ACHN (cell line): ENCODE measurements at regions not wholly inside any gene's neighbourhood (a gene's known extent, or its start where the extent isn't known, plus 50 kb on each side); places are given as distances from the start of the nearest gene placed in this dataset.

Experiments used
- DNase-seq: peaks from one replicate; pipeline ENCODE4 v3.0.0-alpha.2; 2015
- in situ Hi-C: cut with HindIII; loops from 2 replicates; pipeline ENCODE4 v1.10.0; 2017; ENCODE audit warnings: low sequenced_read_pairs, low pct_ligation_motif_present, low pct_unique_long_range_greater_than_20kb

DNA sequence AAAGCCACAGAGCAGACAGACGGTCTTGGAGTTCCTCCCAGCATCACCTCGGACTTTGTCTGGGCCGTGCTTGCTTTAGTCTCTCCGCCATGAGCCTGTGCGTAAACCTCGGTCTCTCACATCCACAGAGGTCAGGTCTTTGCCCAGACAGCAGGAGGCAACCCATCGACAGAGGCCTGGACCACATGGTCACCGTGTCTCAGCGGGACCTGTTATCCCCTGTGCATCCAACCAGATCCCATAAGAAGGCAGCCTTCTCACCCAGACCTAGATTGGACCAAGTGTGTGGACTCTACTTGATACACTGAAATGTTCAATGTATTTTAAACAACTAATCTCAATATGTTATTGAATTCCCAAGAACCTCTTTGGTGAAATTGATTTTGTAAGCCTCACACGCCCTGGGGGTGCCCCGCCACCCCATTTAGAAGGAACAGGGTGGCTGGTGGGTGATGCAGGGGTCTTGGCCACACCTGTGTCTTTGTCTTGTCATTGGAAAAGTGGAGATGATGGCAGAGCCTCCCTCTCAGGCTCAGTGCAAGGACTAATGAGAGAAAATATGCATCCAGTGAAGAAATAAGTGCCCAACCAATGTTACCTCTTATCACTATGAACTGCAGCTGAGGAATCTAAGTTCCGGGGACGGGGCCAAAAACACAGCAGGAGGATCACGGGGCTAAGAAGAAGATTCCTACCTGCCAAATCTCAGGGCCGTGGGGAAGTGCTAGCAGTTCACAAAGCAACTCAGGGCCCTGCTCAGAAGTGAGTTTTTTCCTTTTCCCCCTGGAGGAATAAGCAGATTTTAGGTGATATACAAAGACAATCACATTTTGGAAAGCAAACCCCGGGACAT lies 101.6 kb upstream of the BACE2 start:
- DNase-seq: no peak
- in situ Hi-C loops: no loop called here

- DNase-seq: no peak
- in situ Hi-C loops: no loop called here
These were observed 100.3 kb upstream of the BACE2 start for GRCh38 chr21:41067709-41068108.

- DNase-seq: no peak
- in situ Hi-C loops: no loop called here
These were observed 99.5 kb upstream of the BACE2 start for GRCh38 chr21:41068496-41068895.

DNA sequence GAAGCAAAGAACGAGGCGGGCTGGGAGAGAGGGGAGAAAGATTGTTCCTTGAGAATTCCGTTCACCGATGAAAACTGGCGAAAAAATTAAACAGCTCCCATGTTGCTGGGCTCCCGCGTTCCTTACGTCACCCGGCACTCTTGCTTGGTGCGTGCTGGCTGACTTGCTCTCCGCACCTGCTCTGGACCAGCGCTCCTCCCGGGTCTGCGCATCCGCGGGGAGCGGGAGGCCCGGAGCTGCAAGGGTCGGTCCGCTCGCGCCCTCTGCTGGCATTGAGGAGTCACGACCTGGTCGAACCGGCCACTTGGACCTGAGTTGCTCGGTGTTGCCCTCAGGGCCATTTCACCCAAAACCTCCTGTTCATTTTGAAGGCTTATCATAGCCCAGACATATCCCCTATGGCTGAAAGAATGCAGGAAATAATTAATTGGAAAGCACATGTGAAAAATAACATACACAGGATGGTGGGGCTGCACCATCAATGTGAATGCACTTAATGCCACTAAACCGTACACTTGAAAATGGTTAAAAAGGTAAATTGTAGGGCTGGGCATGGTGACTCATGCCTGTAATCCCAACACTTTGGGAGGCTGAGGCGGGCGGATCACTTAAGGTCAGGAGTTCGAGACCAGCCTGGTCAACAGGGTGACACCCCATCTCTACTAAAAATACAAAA lies 98.9 kb upstream of the BACE2 start:
- in situ Hi-C loops: no loop called here
- DNase-seq: peak; percentile 56

DNA sequence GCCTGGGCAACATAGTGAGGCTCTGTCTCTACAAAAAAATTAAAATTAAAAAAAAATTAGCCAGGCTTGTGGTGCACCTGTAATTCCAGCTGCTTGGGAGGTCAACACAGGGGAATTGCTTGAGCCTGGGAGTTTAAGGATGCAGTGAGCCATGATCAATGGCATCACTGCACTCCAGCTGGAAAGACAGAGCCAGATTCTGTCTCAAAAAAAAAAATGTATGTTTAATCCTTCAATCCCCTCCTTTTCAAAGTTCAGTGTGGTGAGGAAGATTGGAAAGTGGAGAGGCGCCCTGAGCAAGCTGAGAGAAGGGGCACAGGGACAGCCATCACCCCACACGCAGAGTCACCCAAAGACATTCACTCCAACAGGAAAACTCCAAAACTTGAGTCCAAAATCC lies 97.7 kb upstream of the BACE2 start:
- no peak for DNase-seq
- in situ Hi-C loops: no loop called here

- in situ Hi-C loops: no loop called here
- peak; percentile 4 for DNase-seq
These were observed 96.4 kb upstream of the BACE2 start for GRCh38 chr21:41071258-41072171.

DNA sequence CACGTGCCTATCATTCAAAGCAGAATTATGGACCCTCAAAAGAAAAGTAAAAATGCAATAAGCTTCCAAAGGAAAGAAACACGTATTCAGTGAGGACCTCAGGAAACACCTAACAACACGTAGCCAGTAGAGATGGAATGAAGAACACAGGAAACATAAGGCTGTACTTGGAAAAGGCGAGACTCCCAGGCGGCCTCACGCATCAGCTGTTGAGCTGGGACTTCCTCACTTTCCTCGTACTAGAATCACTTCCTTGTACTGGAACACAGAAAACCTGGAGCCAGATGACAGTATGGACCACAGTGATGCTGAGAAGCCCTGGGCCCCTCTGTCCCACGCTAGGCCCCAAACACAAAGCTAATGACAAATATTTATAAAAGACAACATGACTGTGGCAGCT lies 94.4 kb upstream of the BACE2 start:
- in situ Hi-C loops: no loop called here
- no peak for DNase-seq

DNA sequence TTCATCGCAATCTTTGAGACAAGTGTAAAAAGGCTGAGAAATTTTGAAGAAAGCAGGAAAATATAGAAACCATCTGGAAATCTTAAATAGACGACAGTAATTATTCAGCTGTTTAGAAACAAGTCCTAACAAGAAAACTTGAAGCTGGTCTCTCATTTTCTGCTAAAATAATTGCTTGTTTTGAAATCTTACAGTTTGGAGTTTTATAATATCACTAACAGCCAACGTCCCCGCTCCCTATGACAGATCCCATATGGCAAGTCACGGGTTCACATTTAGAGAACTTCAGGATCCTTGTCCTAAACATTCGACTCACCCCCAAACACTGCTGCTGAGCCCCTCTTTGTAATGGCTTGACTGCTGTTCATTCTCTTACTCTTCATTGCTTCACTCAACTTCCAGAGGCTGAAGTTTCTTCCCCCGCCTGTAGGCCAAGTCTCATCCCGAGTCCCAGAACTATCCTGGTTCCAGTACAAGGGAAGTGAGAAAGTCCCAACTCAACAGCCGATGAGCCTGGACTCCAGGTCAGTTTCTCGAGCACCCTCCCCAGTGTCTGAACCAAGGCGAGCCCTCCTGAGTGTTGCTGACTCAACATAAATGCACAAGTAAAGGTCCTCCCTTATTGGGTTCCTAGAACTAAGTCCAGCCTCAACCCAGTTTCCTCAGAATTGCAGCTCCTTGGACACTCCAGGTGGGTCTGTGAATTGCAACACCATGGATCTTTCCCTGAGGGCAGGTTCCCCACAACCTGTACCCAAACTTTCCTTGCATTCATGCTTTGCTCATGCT lies 93.4 kb upstream of the BACE2 start:
- no peak for DNase-seq
- in situ Hi-C loops: no loop called here

DNA sequence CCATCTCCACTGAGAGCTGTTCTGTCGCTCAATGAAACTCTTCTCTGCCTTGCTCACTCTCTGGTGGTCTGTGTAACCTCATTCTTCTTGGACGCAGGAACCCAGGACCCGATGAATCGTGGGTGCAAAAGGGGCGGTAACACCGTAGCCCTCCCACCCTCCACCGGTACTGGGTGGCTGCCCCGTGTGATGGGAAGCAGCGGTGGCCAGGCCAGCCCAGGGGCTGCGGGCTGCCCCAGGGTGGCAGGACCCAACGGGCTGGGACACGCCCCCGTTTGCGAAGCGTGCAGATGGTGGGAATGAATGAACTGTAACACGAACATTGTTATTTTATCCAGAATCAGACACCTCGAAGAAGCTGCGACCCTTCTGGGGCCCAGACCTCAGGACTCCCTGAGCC lies 92.3 kb upstream of the BACE2 start:
- in situ Hi-C loops: no loop called here
- DNase-seq: no peak

GRCh38 chr21:41076064-41076463 lies 91.9 kb upstream of the BACE2 start:
- in situ Hi-C loops: no loop called here
- no peak for DNase-seq

- no peak for DNase-seq
- in situ Hi-C loops: no loop called here
These were observed 88.8 kb upstream of the BACE2 start for GRCh38 chr21:41079159-41079558.

DNA sequence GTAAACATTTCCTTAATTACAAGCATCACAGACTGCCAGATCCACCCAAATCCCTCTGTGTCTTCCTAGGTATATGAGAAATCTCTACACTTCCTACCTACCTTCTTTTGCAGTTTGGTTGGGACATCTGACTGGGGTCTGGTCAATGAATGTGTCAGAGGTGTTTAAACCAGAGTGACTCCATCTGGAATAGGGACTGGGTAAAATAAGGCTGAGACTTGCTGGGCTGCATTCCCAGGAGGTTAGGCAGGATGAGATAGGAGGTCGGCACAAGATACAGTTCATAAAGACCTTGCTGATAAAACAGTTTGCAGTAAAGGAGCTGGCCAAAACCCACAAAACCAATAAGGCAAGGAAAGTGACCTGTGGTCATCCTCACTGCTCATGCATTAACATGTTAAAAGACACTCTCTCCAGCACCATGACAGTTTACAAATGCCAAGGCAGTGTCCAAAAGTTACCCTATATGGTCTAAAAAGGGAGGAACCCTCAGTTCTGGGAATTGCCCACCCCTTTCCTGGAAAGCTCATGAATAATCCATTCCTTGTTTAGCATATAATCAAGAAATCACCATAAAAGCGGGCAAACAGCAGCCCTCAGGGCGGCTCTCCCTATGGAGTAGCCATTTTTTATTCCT lies 87.4 kb upstream of the BACE2 start:
- in situ Hi-C loops: no loop called here
- DNase-seq: no peak

- DNase-seq: no peak
- in situ Hi-C loops: no loop called here
These were observed 81.4 kb upstream of the BACE2 start for GRCh38 chr21:41086569-41086968.

DNA sequence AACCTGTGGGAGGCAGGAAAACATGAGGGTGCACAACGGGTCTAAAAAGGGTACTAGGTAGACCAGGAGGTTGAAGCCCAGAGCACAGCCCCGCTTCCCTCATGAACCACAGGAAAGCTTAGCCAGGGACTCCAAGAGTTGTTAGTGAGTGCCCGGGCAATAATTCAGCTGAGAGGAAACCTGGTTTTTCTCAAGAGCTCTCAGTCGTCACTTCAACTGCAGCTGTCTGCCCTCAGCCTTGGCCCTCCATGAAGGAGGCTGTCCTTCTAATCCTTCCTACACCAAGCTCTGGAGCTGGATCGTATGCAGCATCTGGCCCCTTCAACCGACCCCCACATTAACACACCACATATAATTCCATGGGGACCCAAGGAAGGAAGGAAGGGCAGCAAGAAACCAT lies 77.0 kb upstream of the BACE2 start:
- in situ Hi-C loops: no loop called here
- DNase-seq: no peak

GRCh38 chr21:41091616-41092015 lies 76.3 kb upstream of the BACE2 start:
- in situ Hi-C loops: no loop called here
- no peak for DNase-seq

DNA sequence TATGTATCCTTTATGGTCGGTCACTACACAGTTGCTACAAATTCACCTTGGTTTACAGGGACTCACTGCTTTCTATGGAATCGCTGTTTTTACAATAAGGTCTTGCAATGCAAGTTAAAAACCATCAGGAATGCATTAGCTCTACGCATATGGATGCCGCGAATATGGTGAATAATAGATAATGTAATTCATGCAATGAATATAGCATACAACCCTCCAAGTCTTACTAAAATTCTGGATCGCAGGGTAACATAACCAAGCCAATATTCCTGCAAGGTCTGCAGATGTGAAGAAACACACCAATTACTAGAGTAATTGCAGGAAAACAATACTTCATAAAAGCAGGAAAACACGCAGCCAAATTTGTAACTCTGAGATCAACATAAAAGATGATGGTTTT lies 75.6 kb upstream of the BACE2 start:
- no peak for DNase-seq
- in situ Hi-C loops: no loop called here

DNA sequence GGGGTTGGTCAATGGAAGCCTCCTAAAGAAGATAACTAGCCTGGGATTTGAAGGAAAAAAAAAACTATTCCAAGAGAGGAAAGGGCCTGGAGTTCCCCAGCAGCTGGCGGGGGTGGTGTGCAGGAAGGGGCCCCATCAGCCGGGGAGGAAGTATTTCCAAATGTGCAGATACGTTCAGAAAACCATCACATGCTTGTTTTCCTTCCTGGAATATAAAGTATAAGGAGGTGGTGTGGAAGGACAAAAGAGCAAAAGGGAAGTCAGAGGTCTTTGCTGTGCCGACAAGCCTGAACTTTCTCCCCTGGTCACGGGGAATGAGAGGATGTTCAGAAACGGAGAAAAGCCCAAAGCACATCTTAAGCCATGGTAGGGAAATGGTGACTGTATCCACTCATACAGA lies 72.0 kb upstream of the BACE2 start:
- no peak for DNase-seq
- in situ Hi-C loops: no loop called here

DNA sequence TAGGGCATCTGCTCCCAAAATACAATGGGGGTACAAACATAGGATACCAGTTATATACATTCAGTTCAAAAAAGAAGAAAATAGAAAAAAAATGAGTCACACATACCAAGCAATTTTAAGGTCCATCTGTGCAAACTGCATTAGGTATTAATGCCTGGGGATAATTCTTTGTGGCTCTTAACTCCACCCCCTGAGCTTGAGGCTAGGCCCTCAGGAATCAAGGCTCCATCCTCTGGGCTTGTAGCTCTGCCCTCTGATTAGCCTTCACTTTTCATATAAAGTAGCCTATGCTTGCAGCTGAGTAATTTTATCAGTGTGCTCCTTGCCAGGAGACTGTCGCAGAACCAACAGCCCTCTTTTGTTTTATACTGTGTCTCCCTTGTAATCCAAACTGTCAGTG lies 69.9 kb upstream of the BACE2 start:
- in situ Hi-C loops: no loop called here
- DNase-seq: no peak
